ENCODE measurements at regions not wholly inside any gene's neighbourhood (a gene's known extent, or its start where the extent isn't known, plus 50 kb on each side); places are given as distances from the start of the nearest gene placed in this dataset.

- Histone ChIP-seq H3K79me2 (ENCODE audit: insufficient read depth) (no peaks in the 10 kb centered on the region), H2AFZ (ENCODE audit: low read depth) (no peak overlapping the region), H3K36me3 (replicated peaks in 1 of 2; ENCODE audit: control insufficient read depth in 1 of 2, insufficient read depth in 2 of 2, low read length in 1 of 2) (no peaks in the 10 kb centered on the region), H3K27me3 (ENCODE audit: insufficient read depth) (no peaks in the 10 kb centered on the region; the same call in 1 of the 2 replicates), H3K9me3 (no peaks in the 10 kb centered on the region), H3K4me2 (no peak overlapping the region), H3K9ac (no peak overlapping the region), H3K4me1 (ENCODE audit: control insufficient read depth in 1 of 2, insufficient read depth in 2 of 2, low read depth in 1 of 2, low read length in 1 of 2) (no peaks in the 10 kb centered on the region), H4K20me1 (ENCODE audit: insufficient read depth) (no peaks in the 10 kb centered on the region), H3K9me2 (no peaks in the 10 kb centered on the region), H3K27ac (ENCODE audit: low read depth in 2 of 2, low read length in 1 of 2) (no peak overlapping the region), H3K4me3 (ENCODE audit: low read depth in 2 of 2, low read length in 1 of 2) (no peak overlapping the region), H3F3A (replicated peaks; ENCODE audit: insufficient read depth) (no peaks in the 10 kb centered on the region)
- 13% methylated on average over 2 of the region's 2 CpGs for WGBS (ENCODE audit: low lambda C conversion rate)
- TF ChIP-seq EZH2phosphoT487 (IDR thresholded peaks at IDR 0.05; ENCODE audit: borderline replicate concordance, low read depth) (no peak), RCOR1 (IDR thresholded peaks at IDR 0.05; ENCODE audit: low read length) (no peak), ZBTB33 (IDR thresholded peaks at IDR 0.05; ENCODE audit: borderline replicate concordance, low read depth) (no peak), GATA2 (CRISPR knock-in tag; IDR thresholded peaks at IDR 0.05) (no peak), TCF12 (IDR thresholded peaks at IDR 0.05) (no peak), MEF2A (IDR thresholded peaks at IDR 0.05; ENCODE audit: borderline replicate concordance, low read depth) (no peak), EP300 (IDR thresholded peaks at IDR 0.05; ENCODE audit: borderline replicate concordance in 1 of 2, low read depth in 1 of 2, low read length in 1 of 2) (no peak), TEAD4 (IDR thresholded peaks at IDR 0.05; ENCODE audit: borderline replicate concordance, insufficient read depth) (no peak), FOXM1 (IDR thresholded peaks at IDR 0.05; ENCODE audit: low read depth) (no peak), MAX (IDR thresholded peaks at IDR 0.05; ENCODE audit: low read depth) (no peak), GABPA (IDR thresholded peaks at IDR 0.05; ENCODE audit: low read depth) (no peak), RFX5 (IDR thresholded peaks at IDR 0.05; ENCODE audit: low read length) (no peak), YY1 (IDR thresholded peaks at IDR 0.05; ENCODE audit: low read depth) (no peak)
- TF ChIP-seq, protein P1, sequence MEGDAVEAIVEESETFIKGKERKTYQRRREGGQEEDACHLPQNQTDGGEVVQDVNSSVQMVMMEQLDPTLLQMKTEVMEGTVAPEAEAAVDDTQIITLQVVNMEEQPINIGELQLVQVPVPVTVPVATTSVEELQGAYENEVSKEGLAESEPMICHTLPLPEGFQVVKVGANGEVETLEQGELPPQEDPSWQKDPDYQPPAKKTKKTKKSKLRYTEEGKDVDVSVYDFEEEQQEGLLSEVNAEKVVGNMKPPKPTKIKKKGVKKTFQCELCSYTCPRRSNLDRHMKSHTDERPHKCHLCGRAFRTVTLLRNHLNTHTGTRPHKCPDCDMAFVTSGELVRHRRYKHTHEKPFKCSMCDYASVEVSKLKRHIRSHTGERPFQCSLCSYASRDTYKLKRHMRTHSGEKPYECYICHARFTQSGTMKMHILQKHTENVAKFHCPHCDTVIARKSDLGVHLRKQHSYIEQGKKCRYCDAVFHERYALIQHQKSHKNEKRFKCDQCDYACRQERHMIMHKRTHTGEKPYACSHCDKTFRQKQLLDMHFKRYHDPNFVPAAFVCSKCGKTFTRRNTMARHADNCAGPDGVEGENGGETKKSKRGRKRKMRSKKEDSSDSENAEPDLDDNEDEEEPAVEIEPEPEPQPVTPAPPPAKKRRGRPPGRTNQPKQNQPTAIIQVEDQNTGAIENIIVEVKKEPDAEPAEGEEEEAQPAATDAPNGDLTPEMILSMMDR (IDR thresholded peaks at IDR 0.05), result no peak
- POLR2A ChIA-PET, result no interaction called here
- CTCF ChIA-PET, result no interaction called here
- DNase-seq, result no peak
These were observed 251.5 kb upstream of the TCF21 start for GRCh38 chr6:133637436-133637835.

- Histone ChIP-seq H3K9me3 (no peaks in the 10 kb centered on the region), H3K36me3 (replicated peaks in 1 of 2; ENCODE audit: control insufficient read depth in 1 of 2, insufficient read depth in 2 of 2, low read length in 1 of 2) (no peaks in the 10 kb centered on the region), H3F3A (replicated peaks; ENCODE audit: insufficient read depth) (no peaks in the 10 kb centered on the region), H3K9ac (no peak overlapping the region), H2AFZ (ENCODE audit: low read depth) (no peak overlapping the region), H3K9me2 (no peaks in the 10 kb centered on the region), H3K4me1 (ENCODE audit: control insufficient read depth in 1 of 2, insufficient read depth in 2 of 2, low read depth in 1 of 2, low read length in 1 of 2) (no peaks in the 10 kb centered on the region), H4K20me1 (ENCODE audit: insufficient read depth) (no peaks in the 10 kb centered on the region), H3K4me2 (no peak overlapping the region), H3K4me3 (ENCODE audit: low read depth in 2 of 2, low read length in 1 of 2) (no peak overlapping the region), H3K79me2 (ENCODE audit: insufficient read depth) (no peaks in the 10 kb centered on the region), H3K27me3 (ENCODE audit: insufficient read depth) (no peaks in the 10 kb centered on the region; the same call in 1 of the 2 replicates), H3K27ac (ENCODE audit: low read depth in 2 of 2, low read length in 1 of 2) (no peak overlapping the region)
- ChIA-PET CTCF (no interaction called here), POLR2A (no interaction called here)
- DNase-seq, result no peak
- no peak for TF ChIP-seq RCOR1 (IDR thresholded peaks at IDR 0.05; ENCODE audit: low read length)
- no peak for TF ChIP-seq JUND (IDR thresholded peaks at IDR 0.05)
- TF ChIP-seq EP300 (IDR thresholded peaks at IDR 0.05; ENCODE audit: borderline replicate concordance in 1 of 2, low read depth in 1 of 2, low read length in 1 of 2), result no peak
- TF ChIP-seq FOXM1 (IDR thresholded peaks at IDR 0.05; ENCODE audit: low read depth), result no peak
- TF ChIP-seq, protein P2, sequence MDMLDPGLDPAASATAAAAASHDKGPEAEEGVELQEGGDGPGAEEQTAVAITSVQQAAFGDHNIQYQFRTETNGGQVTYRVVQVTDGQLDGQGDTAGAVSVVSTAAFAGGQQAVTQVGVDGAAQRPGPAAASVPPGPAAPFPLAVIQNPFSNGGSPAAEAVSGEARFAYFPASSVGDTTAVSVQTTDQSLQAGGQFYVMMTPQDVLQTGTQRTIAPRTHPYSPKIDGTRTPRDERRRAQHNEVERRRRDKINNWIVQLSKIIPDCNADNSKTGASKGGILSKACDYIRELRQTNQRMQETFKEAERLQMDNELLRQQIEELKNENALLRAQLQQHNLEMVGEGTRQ (IDR thresholded peaks at IDR 0.05; ENCODE audit: borderline replicate concordance, low read depth, low read length), result no peak
- no peak for TF ChIP-seq RAD21 (IDR thresholded peaks at IDR 0.05; ENCODE audit: low read length)
- no peak for TF ChIP-seq MXI1 (IDR thresholded peaks at IDR 0.05; ENCODE audit: low read depth, low read length)
- WGBS (ENCODE audit: low lambda C conversion rate), result 20% methylated on average over 6 of the region's 6 CpGs
These were observed 251.0 kb upstream of the TCF21 start for GRCh38 chr6:133637874-133638273.
